ENCODE measurements at regions not wholly inside any gene's neighbourhood (a gene's known extent, or its start where the extent isn't known, plus 50 kb on each side); places are given as distances from the start of the nearest gene placed in this dataset.
A peak's percentile ranks its signal among the peaks of the same experiment; 100 is the strongest.

DNA sequence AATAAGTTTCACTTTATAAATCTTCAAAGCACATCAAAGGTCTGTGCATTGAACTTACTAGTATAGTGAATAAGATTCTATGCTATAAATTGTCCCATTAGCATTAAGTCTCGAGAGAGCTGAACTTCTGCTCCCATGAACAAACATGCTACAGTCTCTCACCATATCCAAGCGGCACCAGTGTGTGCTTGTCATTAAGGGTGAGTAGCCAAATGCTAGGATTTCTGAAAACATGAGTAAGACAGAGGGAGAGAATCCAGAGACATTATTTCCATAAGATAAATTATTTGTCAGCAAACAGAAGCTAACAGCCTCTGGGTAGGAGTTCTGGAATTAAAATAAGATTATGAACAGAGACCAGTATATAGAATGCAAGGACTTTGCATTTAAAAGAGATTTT is 2882.5 kb downstream of the PCDH9 start:
- Histone ChIP-seq H3K36me3 (ENCODE audit: insufficient read depth) (no peaks in the 10 kb centered on the region), H3K9me2 (ENCODE audit: insufficient read depth) (no peaks in the 10 kb centered on the region), H3K27ac (ENCODE audit: low read depth) (no peak overlapping the region), H3K4me2 (no peak overlapping the region), H3K4me3 (no peak overlapping the region), H4K20me1 (replicated peaks; ENCODE audit: insufficient read depth) (no peaks in the 10 kb centered on the region), H3F3A (replicated peaks; ENCODE audit: low read depth) (no peaks in the 10 kb centered on the region), H3K27me3 (ENCODE audit: insufficient read depth) (no peaks in the 10 kb centered on the region), H3K4me1 (ENCODE audit: insufficient read depth) (no peaks in the 10 kb centered on the region), H3K79me2 (replicated peaks; ENCODE audit: insufficient read depth) (no peaks in the 10 kb centered on the region), H2AFZ (no peak overlapping the region)
- H3K36me3 Mint-ChIP-seq (ENCODE audit: low read depth): peaks cover 9% of the 10 kb centered on the region
- H3K9me3 Mint-ChIP-seq: peaks cover 6% of the 10 kb centered on the region; the same call in 1 of the 3 replicates
- H3K4me3 Mint-ChIP-seq: no peak overlapping the region
- ATAC-seq: no peak
- TF ChIP-seq, protein P1, sequence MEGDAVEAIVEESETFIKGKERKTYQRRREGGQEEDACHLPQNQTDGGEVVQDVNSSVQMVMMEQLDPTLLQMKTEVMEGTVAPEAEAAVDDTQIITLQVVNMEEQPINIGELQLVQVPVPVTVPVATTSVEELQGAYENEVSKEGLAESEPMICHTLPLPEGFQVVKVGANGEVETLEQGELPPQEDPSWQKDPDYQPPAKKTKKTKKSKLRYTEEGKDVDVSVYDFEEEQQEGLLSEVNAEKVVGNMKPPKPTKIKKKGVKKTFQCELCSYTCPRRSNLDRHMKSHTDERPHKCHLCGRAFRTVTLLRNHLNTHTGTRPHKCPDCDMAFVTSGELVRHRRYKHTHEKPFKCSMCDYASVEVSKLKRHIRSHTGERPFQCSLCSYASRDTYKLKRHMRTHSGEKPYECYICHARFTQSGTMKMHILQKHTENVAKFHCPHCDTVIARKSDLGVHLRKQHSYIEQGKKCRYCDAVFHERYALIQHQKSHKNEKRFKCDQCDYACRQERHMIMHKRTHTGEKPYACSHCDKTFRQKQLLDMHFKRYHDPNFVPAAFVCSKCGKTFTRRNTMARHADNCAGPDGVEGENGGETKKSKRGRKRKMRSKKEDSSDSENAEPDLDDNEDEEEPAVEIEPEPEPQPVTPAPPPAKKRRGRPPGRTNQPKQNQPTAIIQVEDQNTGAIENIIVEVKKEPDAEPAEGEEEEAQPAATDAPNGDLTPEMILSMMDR (conservative IDR thresholded peaks at IDR 0.05; ENCODE audit: low read depth in 2 of 2): no peak
- no peak for TF ChIP-seq JUNB (IDR thresholded peaks at IDR 0.05; ENCODE audit: unreplicated experiment)
- no peaks in the 10 kb centered on the region for H3K4me1 Mint-ChIP-seq
- no peak for DNase-seq (ENCODE audit: low spot score)
- no peaks in the 10 kb centered on the region for H3K27me3 Mint-ChIP-seq (ENCODE audit: insufficient read depth, low read depth, poor library complexity)
- H3K27ac Mint-ChIP-seq: no peak overlapping the region

DNA sequence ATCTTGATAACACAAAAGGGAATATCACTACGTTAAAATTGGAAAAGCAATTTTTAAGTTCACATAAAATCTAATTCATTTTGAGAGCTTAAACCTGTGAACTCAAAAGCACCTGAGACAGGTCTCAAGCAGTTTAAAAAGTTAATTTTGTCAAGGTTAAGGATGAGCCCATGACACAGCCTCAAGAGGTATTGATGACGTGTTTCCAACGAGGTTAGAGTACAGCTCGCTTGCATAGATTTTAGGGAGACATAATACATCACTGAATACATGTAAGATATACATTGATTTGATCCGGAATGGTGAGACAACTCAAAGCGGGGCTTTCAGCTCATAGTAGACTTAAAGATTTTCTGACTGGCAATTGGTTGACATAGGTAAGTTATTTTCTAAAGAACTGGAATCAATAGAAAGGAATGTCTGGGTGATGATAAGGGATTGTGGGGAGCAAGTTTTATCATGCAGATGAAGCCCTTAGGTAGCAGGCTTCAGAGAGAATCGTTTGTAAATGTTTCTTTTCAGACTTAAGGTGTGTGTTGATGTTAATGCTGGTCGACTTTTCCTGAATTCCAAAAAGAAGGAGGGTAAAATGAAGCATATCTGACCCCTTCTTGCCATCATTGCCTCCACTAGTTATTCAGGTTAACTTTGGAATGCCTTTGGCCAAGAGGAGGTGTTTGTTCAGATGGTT is 2890.6 kb downstream of the PCDH9 start:
- peak overlapping the region; percentile 40; the same call in 1 of the 2 replicates for H3K27ac Mint-ChIP-seq
- H3K27ac ChIP-seq (ENCODE audit: low read depth): peak overlapping the region; percentile 80
- ATAC-seq (peak; percentile 89), DNase-seq (ENCODE audit: low spot score) (peak; percentile 65)
- H2AFZ ChIP-seq: no peak overlapping the region
- H3K4me2 ChIP-seq: 0 out of 2 replicates have a peak overlapping the region, but pooled peaks have one; percentile 12
- no peaks in the 10 kb centered on the region for H3K27me3 ChIP-seq (ENCODE audit: insufficient read depth)
- H3K4me3 Mint-ChIP-seq: peak overlapping the region; percentile 8; the same call in 1 of the 3 replicates
- peaks cover 32% of the 10 kb centered on the region for H3K36me3 Mint-ChIP-seq (ENCODE audit: low read depth)
- peaks cover 31% of the 10 kb centered on the region for H3K9me3 Mint-ChIP-seq
- no peaks in the 10 kb centered on the region for H3K79me2 ChIP-seq (replicated peaks; ENCODE audit: insufficient read depth)
- no peaks in the 10 kb centered on the region for H4K20me1 ChIP-seq (replicated peaks; ENCODE audit: insufficient read depth)
- TF ChIP-seq JUNB (IDR thresholded peaks at IDR 0.05; ENCODE audit: unreplicated experiment) (no peak), NANOG (IDR thresholded peaks at IDR 0.05; ENCODE audit: borderline replicate concordance) (peak; percentile 65)
- H3K27me3 Mint-ChIP-seq (ENCODE audit: insufficient read depth, low read depth, poor library complexity): no peaks in the 10 kb centered on the region
- peaks cover 13% of the 10 kb centered on the region for H3K4me1 ChIP-seq (ENCODE audit: insufficient read depth)
- peaks cover 13% of the 10 kb centered on the region for H3K36me3 ChIP-seq (ENCODE audit: insufficient read depth)
- H3F3A ChIP-seq (replicated peaks; ENCODE audit: low read depth): no peaks in the 10 kb centered on the region
- no peaks in the 10 kb centered on the region for H3K9me2 ChIP-seq (ENCODE audit: insufficient read depth)
- no peak overlapping the region for H3K4me3 ChIP-seq
- H3K4me1 Mint-ChIP-seq: peaks cover 7% of the 10 kb centered on the region; the same call in 2 of the 3 replicates

DNA sequence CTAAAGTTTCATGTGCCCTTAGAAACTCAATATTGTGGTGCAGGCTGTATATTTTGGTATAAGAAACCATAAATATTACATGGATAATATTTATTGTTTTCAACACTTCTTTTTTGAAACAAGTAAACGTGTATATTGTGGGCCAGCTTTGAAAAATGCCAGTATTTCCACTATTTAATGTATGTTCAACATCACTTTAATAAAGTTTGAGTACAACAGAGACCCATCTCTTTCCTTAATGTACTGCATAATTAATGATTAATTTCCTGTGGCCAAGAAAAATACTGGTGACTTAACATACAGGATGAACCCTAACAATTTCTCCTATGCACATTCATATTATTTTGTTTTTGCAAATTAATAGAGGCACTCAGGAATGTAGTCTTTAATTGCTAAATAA is 2891.5 kb downstream of the PCDH9 start:
- no peaks in the 10 kb centered on the region for H3K27me3 Mint-ChIP-seq (ENCODE audit: insufficient read depth, low read depth, poor library complexity)
- H3K27ac Mint-ChIP-seq: no peak overlapping the region
- no peak for DNase-seq (ENCODE audit: low spot score)
- Histone ChIP-seq H3K9me2 (ENCODE audit: insufficient read depth) (no peaks in the 10 kb centered on the region), H3K4me2 (0 out of 2 replicates have a peak overlapping the region, but pooled peaks have one; percentile 12), H3F3A (replicated peaks; ENCODE audit: low read depth) (no peaks in the 10 kb centered on the region), H3K4me3 (no peak overlapping the region), H2AFZ (no peak overlapping the region), H4K20me1 (replicated peaks; ENCODE audit: insufficient read depth) (no peaks in the 10 kb centered on the region), H3K27me3 (ENCODE audit: insufficient read depth) (no peaks in the 10 kb centered on the region), H3K79me2 (replicated peaks; ENCODE audit: insufficient read depth) (no peaks in the 10 kb centered on the region), H3K4me1 (ENCODE audit: insufficient read depth) (peaks cover 13% of the 10 kb centered on the region), H3K27ac (ENCODE audit: low read depth) (peak overlapping the region; percentile 76), H3K36me3 (ENCODE audit: insufficient read depth) (peaks cover 13% of the 10 kb centered on the region)
- peaks cover 7% of the 10 kb centered on the region; the same call in 2 of the 3 replicates for H3K4me1 Mint-ChIP-seq
- peaks cover 36% of the 10 kb centered on the region for H3K9me3 Mint-ChIP-seq
- peaks cover 37% of the 10 kb centered on the region for H3K36me3 Mint-ChIP-seq (ENCODE audit: low read depth)
- no peak overlapping the region for H3K4me3 Mint-ChIP-seq
- ATAC-seq: no peak
- TF ChIP-seq POLR2AphosphoS5 (IDR thresholded peaks at IDR 0.05; ENCODE audit: low read depth): no peak
- TF ChIP-seq, protein P2, sequence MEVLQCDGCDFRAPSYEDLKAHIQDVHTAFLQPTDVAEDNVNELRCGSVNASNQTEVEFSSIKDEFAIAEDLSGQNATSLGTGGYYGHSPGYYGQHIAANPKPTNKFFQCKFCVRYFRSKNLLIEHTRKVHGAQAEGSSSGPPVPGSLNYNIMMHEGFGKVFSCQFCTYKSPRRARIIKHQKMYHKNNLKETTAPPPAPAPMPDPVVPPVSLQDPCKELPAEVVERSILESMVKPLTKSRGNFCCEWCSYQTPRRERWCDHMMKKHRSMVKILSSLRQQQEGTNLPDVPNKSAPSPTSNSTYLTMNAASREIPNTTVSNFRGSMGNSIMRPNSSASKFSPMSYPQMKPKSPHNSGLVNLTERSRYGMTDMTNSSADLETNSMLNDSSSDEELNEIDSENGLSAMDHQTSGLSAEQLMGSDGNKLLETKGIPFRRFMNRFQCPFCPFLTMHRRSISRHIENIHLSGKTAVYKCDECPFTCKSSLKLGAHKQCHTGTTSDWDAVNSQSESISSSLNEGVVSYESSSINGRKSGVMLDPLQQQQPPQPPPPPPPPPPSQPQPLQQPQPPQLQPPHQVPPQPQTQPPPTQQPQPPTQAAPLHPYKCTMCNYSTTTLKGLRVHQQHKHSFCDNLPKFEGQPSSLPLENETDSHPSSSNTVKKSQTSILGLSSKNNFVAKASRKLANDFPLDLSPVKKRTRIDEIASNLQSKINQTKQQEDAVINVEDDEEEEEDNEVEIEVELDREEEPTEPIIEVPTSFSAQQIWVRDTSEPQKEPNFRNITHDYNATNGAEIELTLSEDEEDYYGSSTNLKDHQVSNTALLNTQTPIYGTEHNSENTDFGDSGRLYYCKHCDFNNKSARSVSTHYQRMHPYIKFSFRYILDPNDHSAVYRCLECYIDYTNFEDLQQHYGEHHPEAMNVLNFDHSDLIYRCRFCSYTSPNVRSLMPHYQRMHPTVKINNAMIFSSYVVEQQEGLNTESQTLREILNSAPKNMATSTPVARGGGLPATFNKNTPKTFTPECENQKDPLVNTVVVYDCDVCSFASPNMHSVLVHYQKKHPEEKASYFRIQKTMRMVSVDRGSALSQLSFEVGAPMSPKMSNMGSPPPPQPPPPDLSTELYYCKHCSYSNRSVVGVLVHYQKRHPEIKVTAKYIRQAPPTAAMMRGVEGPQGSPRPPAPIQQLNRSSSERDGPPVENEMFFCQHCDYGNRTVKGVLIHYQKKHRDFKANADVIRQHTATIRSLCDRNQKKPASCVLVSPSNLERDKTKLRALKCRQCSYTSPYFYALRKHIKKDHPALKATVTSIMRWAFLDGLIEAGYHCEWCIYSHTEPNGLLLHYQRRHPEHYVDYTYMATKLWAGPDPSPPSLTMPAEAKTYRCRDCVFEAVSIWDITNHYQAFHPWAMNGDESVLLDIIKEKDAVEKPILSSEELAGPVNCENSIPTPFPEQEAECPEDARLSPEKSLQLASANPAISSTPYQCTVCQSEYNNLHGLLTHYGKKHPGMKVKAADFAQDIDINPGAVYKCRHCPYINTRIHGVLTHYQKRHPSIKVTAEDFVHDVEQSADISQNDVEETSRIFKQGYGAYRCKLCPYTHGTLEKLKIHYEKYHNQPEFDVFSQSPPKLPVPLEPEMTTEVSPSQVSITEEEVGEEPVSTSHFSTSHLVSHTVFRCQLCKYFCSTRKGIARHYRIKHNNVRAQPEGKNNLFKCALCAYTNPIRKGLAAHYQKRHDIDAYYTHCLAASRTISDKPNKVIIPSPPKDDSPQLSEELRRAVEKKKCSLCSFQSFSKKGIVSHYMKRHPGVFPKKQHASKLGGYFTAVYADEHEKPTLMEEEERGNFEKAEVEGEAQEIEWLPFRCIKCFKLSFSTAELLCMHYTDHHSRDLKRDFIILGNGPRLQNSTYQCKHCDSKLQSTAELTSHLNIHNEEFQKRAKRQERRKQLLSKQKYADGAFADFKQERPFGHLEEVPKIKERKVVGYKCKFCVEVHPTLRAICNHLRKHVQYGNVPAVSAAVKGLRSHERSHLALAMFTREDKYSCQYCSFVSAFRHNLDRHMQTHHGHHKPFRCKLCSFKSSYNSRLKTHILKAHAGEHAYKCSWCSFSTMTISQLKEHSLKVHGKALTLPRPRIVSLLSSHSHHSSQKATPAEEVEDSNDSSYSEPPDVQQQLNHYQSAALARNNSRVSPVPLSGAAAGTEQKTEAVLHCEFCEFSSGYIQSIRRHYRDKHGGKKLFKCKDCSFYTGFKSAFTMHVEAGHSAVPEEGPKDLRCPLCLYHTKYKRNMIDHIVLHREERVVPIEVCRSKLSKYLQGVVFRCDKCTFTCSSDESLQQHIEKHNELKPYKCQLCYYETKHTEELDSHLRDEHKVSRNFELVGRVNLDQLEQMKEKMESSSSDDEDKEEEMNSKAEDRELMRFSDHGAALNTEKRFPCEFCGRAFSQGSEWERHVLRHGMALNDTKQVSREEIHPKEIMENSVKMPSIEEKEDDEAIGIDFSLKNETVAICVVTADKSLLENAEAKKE (CRISPR knock-in tag; IDR thresholded peaks at IDR 0.05): no peak
- TF ChIP-seq, protein P1 (conservative IDR thresholded peaks at IDR 0.05; ENCODE audit: low read depth in 2 of 2): no peak

All from GM23338 (cell line).